GM12865 (cell line): ENCODE measurements at regions not wholly inside any gene's neighbourhood (a gene's known extent, or its start where the extent isn't known, plus 50 kb on each side); places are given as distances from the start of the nearest gene placed in this dataset.

Source experiments
- DNase-seq: peaks from one replicate; pipeline ENCODE4 v3.0.0; 2010; ENCODE audit warnings: low read depth
- H3K4me3 ChIP-seq: 2 replicates; pipeline ENCODE4 v1.5.1; 2011; ENCODE audit warnings: mild to moderate bottlenecking, low read depth, low read length, control low read depth
- CTCF ChIP-seq: IDR thresholded peaks from 2 replicates; pipeline ENCODE4 v1.5.1; 2011; ENCODE audit warnings: low read length, control low read depth, low read depth, inconsistent platforms; ENCODE audit not compliant: insufficient read depth; ENCODE audit errors: missing control alignments

DNA sequence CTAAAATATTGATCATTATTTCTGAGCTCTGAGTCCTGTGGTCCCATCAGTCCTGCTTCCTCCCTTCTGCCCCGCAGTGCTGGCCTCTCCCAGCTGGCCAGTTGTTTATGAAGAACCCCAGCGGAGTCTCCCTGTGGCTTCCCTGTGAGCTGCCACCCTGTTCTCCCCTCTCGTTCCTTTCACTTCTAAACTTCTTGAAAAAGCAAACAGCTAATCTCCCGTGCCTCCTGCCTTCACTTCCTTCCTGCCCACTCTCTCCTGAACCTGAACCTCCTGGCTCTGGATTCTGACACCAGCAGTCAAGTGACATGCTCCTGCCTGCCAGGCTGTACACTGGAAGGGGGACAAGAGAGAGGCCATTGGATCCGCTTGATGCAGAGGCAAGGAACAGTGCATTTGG is 63.7 kb upstream of the ZPBP start:
- H3K4me3 ChIP-seq = no peak overlapping the region
- TF ChIP-seq CTCF = no peak
- no peak for DNase-seq

- DNase-seq = no peak
- TF ChIP-seq CTCF = no peak
These were observed 63.1 kb upstream of the ZPBP start for GRCh38 chr7:50156163-50156562.

DNA sequence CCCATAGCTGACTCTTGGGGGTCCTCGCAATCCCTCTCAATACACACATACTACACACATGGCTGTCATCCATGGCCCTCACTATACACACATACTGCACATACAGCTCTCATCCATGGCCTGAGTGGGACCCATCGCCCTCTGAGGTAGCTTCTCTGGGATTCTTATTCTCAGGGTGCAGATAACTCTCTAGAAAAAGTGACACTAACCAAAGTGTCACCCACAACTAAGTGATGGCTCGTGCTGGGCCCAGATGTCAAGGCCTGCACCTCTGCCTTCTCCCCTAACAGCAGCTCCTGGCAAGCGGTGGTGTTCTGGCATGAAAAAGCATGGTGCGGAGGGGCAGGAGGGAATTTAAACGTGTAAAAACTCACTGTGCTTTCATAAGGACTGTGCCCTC is 62.7 kb upstream of the ZPBP start:
- DNase-seq = no peak
- TF ChIP-seq CTCF = no peak
- H3K4me3 ChIP-seq = no peak overlapping the region

More at GRCh38 chr7:50156163-50156562, 63.1 kb upstream of the ZPBP start:
- H3K4me3 ChIP-seq = no peak overlapping the region

GRCh38 chr7:50153995-50154394 is 60.9 kb upstream of the ZPBP start:
- no peak for DNase-seq
- H3K4me3 ChIP-seq = no peak overlapping the region
- no peak for TF ChIP-seq CTCF

- TF ChIP-seq CTCF = no peak
- peak; percentile 34 for DNase-seq
- no peak overlapping the region for H3K4me3 ChIP-seq
These were observed 60.1 kb upstream of the ZPBP start for GRCh38 chr7:50153148-50153547.

GRCh38 chr7:50152486-50152885 is 59.4 kb upstream of the ZPBP start:
- no peak overlapping the region for H3K4me3 ChIP-seq
- no peak for DNase-seq
- TF ChIP-seq CTCF = no peak

DNA sequence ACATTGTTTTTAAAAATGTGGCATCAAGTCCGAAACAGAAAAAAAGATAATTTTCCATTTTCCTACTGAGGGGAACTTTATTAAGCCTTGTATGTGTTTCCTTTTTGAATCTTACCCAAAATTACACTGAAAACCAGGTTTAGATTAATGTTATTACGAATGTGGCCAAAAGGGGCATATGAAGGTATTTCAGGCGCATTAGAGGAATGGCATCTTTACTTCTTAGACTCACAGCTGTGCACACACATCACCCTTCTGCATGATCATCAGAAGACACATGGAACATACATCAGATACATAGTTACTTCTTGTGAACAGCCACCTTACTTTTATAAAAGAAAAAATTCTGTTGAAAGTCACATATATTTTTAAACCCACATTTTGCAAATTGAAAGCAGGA is 58.6 kb upstream of the ZPBP start:
- H3K4me3 ChIP-seq = no peak overlapping the region
- DNase-seq = no peak
- no peak for TF ChIP-seq CTCF
